OCI-LY3 (cell line): ENCODE measurements at regions not wholly inside any gene's neighbourhood (a gene's known extent, or its start where the extent isn't known, plus 50 kb on each side); places are given as distances from the start of the nearest gene placed in this dataset.

ENCODE experiments used
- H2AFZ ChIP-seq: fragments of 200-600, 300-600 bp; shearing (Covaris generic); 2 replicates; pipeline ENCODE4 v1.6.0; 2014; ENCODE audit warnings: antibody characterized with exemption, low read depth, low read length
- H3K27ac ChIP-seq: fragments of 200-600, 300-600 bp; sonication (generic); 2 replicates; pipeline ENCODE4 v1.5.1; 2014; ENCODE audit warnings: mild to moderate bottlenecking, low read length, moderate library complexity, mixed read lengths
- H3K27me3 ChIP-seq: fragments of 200-600, 300-600 bp; sonication (generic); 2 replicates; pipeline ENCODE4 v1.6.1; 2014; ENCODE audit warnings: low read depth, low read length, mixed read lengths
- H3K36me3 ChIP-seq: fragments of 200-600, 300-600 bp; sonication (generic); replicated peaks from 2 replicates; pipeline ENCODE3; 2014; ENCODE audit warnings: low read depth, low read length, mixed read lengths
- H3K4me1 ChIP-seq: fragments of 300-600, 200-600 bp; sonication (generic); 2 replicates; pipeline ENCODE4 v1.6.1; 2014; ENCODE audit warnings: low read length, mixed read lengths
- H3K4me2 ChIP-seq: fragments of 200-600, 300-600 bp; sonication (generic); 2 replicates; pipeline ENCODE4 v1.6.1; 2014; ENCODE audit warnings: low read length, mixed read lengths
- H3K4me3 ChIP-seq: fragments of 300-600, 200-600 bp; sonication (generic); 2 replicates; pipeline ENCODE4 v1.5.1; 2014; ENCODE audit warnings: antibody characterized with exemption, mild to moderate bottlenecking, low read length, moderate library complexity
- H3K79me2 ChIP-seq: fragments of 300-600, 200-600 bp; shearing (Covaris generic); 2 replicates; pipeline ENCODE4 v1.6.1; 2014; ENCODE audit warnings: mild to moderate bottlenecking, low read length, mixed read lengths
- H3K9ac ChIP-seq: fragments of 300-600, 200-600 bp; shearing (Covaris generic); 2 replicates; pipeline ENCODE4 v1.6.0; 2014; ENCODE audit warnings: mild to moderate bottlenecking, low read length, moderate library complexity
- H3K9me3 ChIP-seq: fragments of 200-600, 300-600 bp; shearing (Covaris generic); 2 replicates; pipeline ENCODE4 v1.6.1; 2014; ENCODE audit warnings: low read length, mixed read lengths; ENCODE audit not compliant: insufficient read depth
- H4K20me1 ChIP-seq: fragments of 200-600, 300-600 bp; sonication (generic); 2 replicates; pipeline ENCODE4 v1.6.1; 2016; ENCODE audit warnings: low read length, mixed read lengths; ENCODE audit not compliant: insufficient read depth
- CTCF ChIP-seq: fragments of 200-600, 300-600 bp; sonication (generic); IDR thresholded peaks from 2 replicates; pipeline ENCODE4 v1.5.1; 2014; ENCODE audit warnings: antibody characterized with exemption, low read length, low read depth
- EZH2phosphoT487 ChIP-seq: fragments of 200-600 bp; shearing (Covaris generic); IDR thresholded peaks from 2 replicates; pipeline ENCODE4 v1.6.1; 2018; ENCODE audit warnings: antibody characterized with exemption, mixed run types, low read depth

DNA sequence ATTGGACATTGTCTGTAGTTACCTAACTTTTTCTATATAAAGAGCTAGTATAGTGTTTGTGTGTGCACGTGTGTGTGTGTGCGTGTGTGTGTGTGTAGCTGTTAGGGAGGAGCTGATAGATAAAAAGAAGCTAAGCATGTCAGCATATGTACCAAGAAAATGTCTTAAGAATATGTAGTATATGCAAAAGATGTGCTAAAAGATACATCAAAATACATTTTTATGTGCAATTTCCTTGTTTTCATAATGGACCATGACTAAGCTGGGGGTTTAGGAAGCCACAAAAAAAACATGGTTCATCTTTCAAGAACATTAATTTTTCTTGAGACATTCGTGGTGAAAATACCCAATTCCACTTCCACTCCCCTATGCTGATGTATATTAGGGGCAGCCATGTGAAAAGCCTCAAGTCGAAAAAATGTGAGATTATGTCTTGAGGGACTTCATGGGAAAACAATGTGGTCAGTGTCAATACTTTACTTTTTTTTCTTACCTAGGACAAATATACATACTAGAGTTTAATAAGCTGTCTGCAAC is 1599.7 kb downstream of the ARAP2 start:
- Histone ChIP-seq H3K4me2 (no peak overlapping the region), H3K9me3 (peaks cover 2% of the 10 kb centered on the region; the same call in 1 of the 2 replicates), H3K79me2 (no peaks in the 10 kb centered on the region), H3K4me1 (no peaks in the 10 kb centered on the region), H4K20me1 (no peaks in the 10 kb centered on the region), H2AFZ (no peak overlapping the region), H3K27ac (no peak overlapping the region), H3K4me3 (no peak overlapping the region), H3K27me3 (no peaks in the 10 kb centered on the region), H3K9ac (no peak overlapping the region), H3K36me3 (no peaks in the 10 kb centered on the region)
- TF ChIP-seq EZH2phosphoT487 (no peak), CTCF (no peak)

DNA sequence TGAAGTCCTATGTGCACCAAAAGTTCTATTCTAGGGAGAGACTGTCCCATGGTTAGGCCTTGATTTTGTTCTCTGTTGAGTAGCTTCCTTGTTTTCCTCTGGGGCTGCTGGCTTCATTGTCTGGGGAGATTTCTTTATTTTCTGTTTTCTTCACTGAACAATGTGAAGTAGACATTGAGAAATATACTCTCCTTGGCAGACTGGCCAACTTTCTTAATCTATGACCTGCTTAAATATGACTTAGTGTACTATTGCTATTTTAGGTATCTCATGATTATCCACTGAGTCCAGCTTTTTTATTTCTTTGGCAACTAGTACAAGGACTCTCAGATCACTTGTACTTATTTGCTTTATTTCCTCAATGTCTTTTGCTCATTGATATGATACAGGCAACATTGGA is 1594.6 kb downstream of the ARAP2 start:
- H3K27ac ChIP-seq: no peak overlapping the region
- no peaks in the 10 kb centered on the region for H3K9me3 ChIP-seq
- H3K79me2 ChIP-seq: no peaks in the 10 kb centered on the region
- no peak overlapping the region for H3K9ac ChIP-seq
- H2AFZ ChIP-seq: no peak overlapping the region
- no peak overlapping the region for H3K4me2 ChIP-seq
- no peak overlapping the region for H3K4me3 ChIP-seq
- H3K36me3 ChIP-seq: no peaks in the 10 kb centered on the region
- H3K4me1 ChIP-seq: no peaks in the 10 kb centered on the region
- TF ChIP-seq CTCF (no peak), EZH2phosphoT487 (no peak)
- H4K20me1 ChIP-seq: no peaks in the 10 kb centered on the region
- no peaks in the 10 kb centered on the region for H3K27me3 ChIP-seq

DNA sequence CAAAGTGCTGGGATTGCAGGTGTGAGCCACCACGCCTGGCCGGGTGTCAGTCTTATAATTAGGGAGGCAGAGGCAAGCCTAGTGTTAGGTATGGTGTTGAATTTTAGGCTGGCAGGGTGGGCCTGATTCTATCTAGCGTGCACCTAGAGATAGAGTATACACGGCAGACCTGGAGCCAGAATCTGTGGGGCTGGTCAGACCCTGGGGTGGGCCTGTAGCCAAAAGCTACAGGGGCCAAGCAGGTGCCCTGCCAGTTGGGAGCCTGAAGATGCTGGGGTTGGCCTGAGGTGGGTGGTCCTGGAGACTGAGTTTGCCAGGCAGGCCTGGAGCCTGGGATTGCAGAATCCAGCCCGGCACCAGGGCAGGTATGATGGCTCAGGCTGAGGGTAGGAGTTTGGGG is 1580.3 kb downstream of the ARAP2 start:
- Histone ChIP-seq H2AFZ (no peak overlapping the region), H3K9me3 (no peaks in the 10 kb centered on the region), H3K4me1 (no peaks in the 10 kb centered on the region), H3K9ac (no peak overlapping the region), H3K27me3 (no peaks in the 10 kb centered on the region), H3K4me2 (no peak overlapping the region), H3K79me2 (no peaks in the 10 kb centered on the region), H3K36me3 (no peaks in the 10 kb centered on the region), H3K27ac (no peak overlapping the region), H3K4me3 (no peak overlapping the region), H4K20me1 (no peaks in the 10 kb centered on the region)
- TF ChIP-seq CTCF (no peak), EZH2phosphoT487 (no peak)

DNA sequence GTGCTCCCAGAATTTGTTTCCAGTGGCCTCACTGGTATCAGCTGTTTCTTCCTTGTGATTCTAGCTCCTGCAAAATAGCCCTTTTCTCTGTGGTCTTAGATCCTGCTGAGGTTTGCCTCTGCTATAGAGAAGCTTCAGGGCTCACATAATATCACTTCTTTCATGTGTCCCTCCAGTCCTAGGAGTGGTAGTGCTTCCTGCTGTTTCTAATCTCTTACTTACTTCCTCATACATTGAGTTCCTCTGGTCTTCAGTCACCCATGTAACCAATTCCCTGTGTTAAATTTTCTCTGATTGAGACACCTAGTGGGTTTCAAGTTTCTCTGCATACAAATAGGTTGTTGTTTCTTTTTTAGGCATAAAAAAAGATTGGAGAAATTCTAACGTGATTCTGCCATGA is 1567.9 kb downstream of the ARAP2 start:
- no peak overlapping the region for H2AFZ ChIP-seq
- no peaks in the 10 kb centered on the region for H3K9me3 ChIP-seq
- H3K4me2 ChIP-seq: no peak overlapping the region
- no peak overlapping the region for H3K27ac ChIP-seq
- no peak overlapping the region for H3K9ac ChIP-seq
- H4K20me1 ChIP-seq: no peaks in the 10 kb centered on the region
- H3K36me3 ChIP-seq: no peaks in the 10 kb centered on the region
- peaks cover 16% of the 10 kb centered on the region for H3K4me1 ChIP-seq
- TF ChIP-seq EZH2phosphoT487 (no peak), CTCF (no peak)
- no peaks in the 10 kb centered on the region for H3K27me3 ChIP-seq
- no peak overlapping the region for H3K4me3 ChIP-seq
- H3K79me2 ChIP-seq: no peaks in the 10 kb centered on the region
